GM13976 (cell line): ENCODE measurements at regions not wholly inside any gene's neighbourhood (a gene's known extent, or its start where the extent isn't known, plus 50 kb on each side); places are given as distances from the start of the nearest gene placed in this dataset.

Experiments used
- DNase-seq: peaks from one replicate; pipeline ENCODE4 v3.0.0; 2012; ENCODE audit warnings: low spot score
- CTCF ChIP-seq: IDR thresholded peaks from 2 replicates; pipeline ENCODE4 v1.5.1; 2012; ENCODE audit warnings: borderline replicate concordance, mild to moderate bottlenecking; ENCODE audit not compliant: insufficient read depth; ENCODE audit errors: extremely low read depth, missing control alignments, control extremely low read depth
- in situ Hi-C: fragments of 300-500 bp; cut with MboI; formaldehyde crosslinking; loops from one replicate; pipeline ENCODE4 v1.12.0; 2022; ENCODE audit warnings: low sequenced_read_pairs, mixed read lengths, inconsistent platforms; ENCODE audit not compliant: unreplicated experiment

DNA sequence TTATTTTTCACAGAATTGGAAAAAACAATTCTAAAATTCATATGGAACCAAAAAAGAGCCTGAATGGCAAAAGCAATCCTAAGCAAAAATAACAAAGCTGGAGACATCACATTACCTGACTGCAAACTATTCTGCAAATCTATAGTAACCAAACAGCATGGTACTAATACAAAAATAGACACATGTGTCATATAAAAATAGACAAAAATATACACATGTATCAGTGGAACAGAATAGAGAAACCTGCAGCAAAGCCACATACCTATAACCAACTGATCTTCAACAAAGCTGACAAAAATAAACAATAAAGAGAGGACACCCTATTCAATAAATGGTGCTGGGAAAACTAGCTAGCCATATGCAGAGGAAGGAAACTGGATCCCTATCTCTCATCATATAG, 259.6 kb downstream of the IGSF11 start:
- DNase-seq: no peak
- in situ Hi-C loops: no loop called here
- TF ChIP-seq CTCF: no peak

- in situ Hi-C loops: no loop called here
- TF ChIP-seq CTCF: no peak
- no peak for DNase-seq
These were observed 256.4 kb downstream of the IGSF11 start for GRCh38 chr3:118778201-118778600.

DNA sequence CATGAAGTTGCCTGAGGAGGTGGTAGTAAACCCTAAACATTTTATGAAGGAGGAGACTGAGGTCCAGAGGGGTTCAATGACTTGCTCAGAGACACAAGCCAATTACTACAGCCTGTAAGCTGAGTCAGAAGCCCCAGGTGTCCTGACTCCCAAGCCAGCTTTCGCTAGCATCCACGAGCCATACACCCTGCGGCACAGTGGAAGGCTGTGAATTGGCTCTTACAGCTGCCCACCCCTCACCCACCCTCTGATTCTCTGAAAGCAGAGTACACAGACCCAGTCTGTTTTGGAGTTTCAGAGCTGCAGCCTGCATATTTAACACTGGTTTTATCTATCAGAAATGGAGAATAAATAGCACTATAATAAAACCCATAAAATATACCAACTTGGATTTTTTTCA, 253.4 kb downstream of the IGSF11 start:
- no peak for TF ChIP-seq CTCF
- in situ Hi-C loops: no loop called here
- DNase-seq: no peak

GRCh38 chr3:118781839-118782238, 252.8 kb downstream of the IGSF11 start:
- DNase-seq: no peak
- no peak for TF ChIP-seq CTCF
- in situ Hi-C loops: no loop called here

GRCh38 chr3:118782755-118783202, 251.9 kb downstream of the IGSF11 start:
- in situ Hi-C loops: no loop called here
- no peak for TF ChIP-seq CTCF
- peak; percentile 54 for DNase-seq

DNA sequence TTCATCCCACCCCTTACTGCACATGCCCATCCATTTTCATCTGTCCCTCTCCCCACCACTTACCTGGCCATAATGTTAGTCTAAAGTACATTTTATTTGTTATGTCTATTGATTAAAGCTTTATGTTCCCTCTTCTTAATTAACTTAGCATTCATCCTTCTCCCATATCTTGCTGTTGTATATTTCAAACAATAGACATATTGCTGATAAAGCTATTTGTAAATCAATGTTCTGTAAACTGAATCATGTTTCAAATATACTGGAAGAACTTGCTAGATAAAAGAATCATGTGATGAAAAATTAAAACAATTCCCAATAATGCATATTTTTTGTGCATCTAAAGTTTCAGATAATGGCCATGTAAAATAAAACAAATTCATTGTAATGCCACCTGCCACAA, 249.2 kb downstream of the IGSF11 start:
- in situ Hi-C loops: no loop called here
- no peak for DNase-seq
- TF ChIP-seq CTCF: no peak

DNA sequence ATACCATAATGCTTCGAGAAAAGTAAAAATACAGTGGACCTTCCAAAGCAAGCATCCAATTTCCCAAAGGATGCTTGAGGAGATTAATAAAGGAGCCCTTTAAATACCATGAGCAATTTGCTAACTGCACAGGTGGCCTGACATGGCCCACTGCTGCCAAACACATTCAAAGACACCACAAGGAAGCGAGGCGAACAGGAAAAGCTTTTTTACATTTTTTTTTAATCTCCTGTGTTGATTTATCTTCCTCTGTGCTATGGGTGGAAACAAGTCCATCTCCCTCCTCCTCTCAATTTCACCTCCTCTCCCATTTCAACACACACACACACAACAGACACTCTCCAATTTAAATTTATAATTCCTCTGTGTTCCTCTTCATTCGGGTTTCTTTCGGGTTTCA, 243.4 kb downstream of the IGSF11 start:
- no peak for DNase-seq
- no peak for TF ChIP-seq CTCF
- in situ Hi-C loops: no loop called here
